ENCODE measurements at regions not wholly inside any gene's neighbourhood (a gene's known extent, or its start where the extent isn't known, plus 50 kb on each side); places are given as distances from the start of the nearest gene placed in this dataset.

- TF ChIP-seq SIN3A (IDR thresholded peaks at IDR 0.05; ENCODE audit: borderline replicate concordance, insufficient read depth, low read length): no peak
- no peak for TF ChIP-seq REST (IDR thresholded peaks at IDR 0.05; ENCODE audit: insufficient read depth in 1 of 2, low read depth in 2 of 2, low read length in 2 of 2)
- no peak for TF ChIP-seq POLR2AphosphoS5 (IDR thresholded peaks at IDR 0.05; ENCODE audit: low read depth, low read length)
- no peak for TF ChIP-seq FOXP2 (optimal IDR thresholded peaks at IDR 0.05; ENCODE audit: borderline replicate concordance, extremely low read depth, extremely low read length, insufficient read depth)
- no peak for TF ChIP-seq TAF1 (IDR thresholded peaks at IDR 0.05; ENCODE audit: borderline replicate concordance, insufficient read depth, low read length)
These were observed 209.6 kb upstream of the MCTP2 start for GRCh38 chr15:94021621-94022320.

GRCh38 chr15:94019062-94019461 lies 212.3 kb upstream of the MCTP2 start:
- TF ChIP-seq REST (IDR thresholded peaks at IDR 0.05; ENCODE audit: insufficient read depth in 1 of 2, low read depth in 2 of 2, low read length in 2 of 2): no peak
- no peak for TF ChIP-seq SIN3A (IDR thresholded peaks at IDR 0.05; ENCODE audit: borderline replicate concordance, insufficient read depth, low read length)
- no peak for TF ChIP-seq POLR2AphosphoS5 (IDR thresholded peaks at IDR 0.05; ENCODE audit: low read depth, low read length)
- no peak for TF ChIP-seq FOXP2 (optimal IDR thresholded peaks at IDR 0.05; ENCODE audit: borderline replicate concordance, extremely low read depth, extremely low read length, insufficient read depth)
- no peak for TF ChIP-seq TAF1 (IDR thresholded peaks at IDR 0.05; ENCODE audit: borderline replicate concordance, insufficient read depth, low read length)

GRCh38 chr15:94015324-94015723 lies 216.0 kb upstream of the MCTP2 start:
- TF ChIP-seq FOXP2 (optimal IDR thresholded peaks at IDR 0.05; ENCODE audit: borderline replicate concordance, extremely low read depth, extremely low read length, insufficient read depth) (no peak), SIN3A (IDR thresholded peaks at IDR 0.05; ENCODE audit: borderline replicate concordance, insufficient read depth, low read length) (no peak), TAF1 (IDR thresholded peaks at IDR 0.05; ENCODE audit: borderline replicate concordance, insufficient read depth, low read length) (no peak), POLR2AphosphoS5 (IDR thresholded peaks at IDR 0.05; ENCODE audit: low read depth, low read length) (no peak), REST (IDR thresholded peaks at IDR 0.05; ENCODE audit: insufficient read depth in 1 of 2, low read depth in 2 of 2, low read length in 2 of 2) (no peak)

GRCh38 chr15:94008104-94009074 lies 223.0 kb upstream of the MCTP2 start:
- no peak for TF ChIP-seq TAF1 (IDR thresholded peaks at IDR 0.05; ENCODE audit: borderline replicate concordance, insufficient read depth, low read length)
- no peak for TF ChIP-seq SIN3A (IDR thresholded peaks at IDR 0.05; ENCODE audit: borderline replicate concordance, insufficient read depth, low read length)
- TF ChIP-seq REST (IDR thresholded peaks at IDR 0.05; ENCODE audit: insufficient read depth in 1 of 2, low read depth in 2 of 2, low read length in 2 of 2): no peak
- no peak for TF ChIP-seq FOXP2 (optimal IDR thresholded peaks at IDR 0.05; ENCODE audit: borderline replicate concordance, extremely low read depth, extremely low read length, insufficient read depth)
- TF ChIP-seq POLR2AphosphoS5 (IDR thresholded peaks at IDR 0.05; ENCODE audit: low read depth, low read length): no peak

Data from PFSK-1 (cell line).